ENCODE measurements at regions not wholly inside any gene's neighbourhood (a gene's known extent, or its start where the extent isn't known, plus 50 kb on each side); places are given as distances from the start of the nearest gene placed in this dataset.
A peak's percentile ranks its signal among the peaks of the same experiment; 100 is the strongest.
"Not testable (repeated sequence)": the region's sequence is repeated elsewhere in the genome, so short reads cannot be mapped to it uniquely, and the experiment has no call there.

DNA sequence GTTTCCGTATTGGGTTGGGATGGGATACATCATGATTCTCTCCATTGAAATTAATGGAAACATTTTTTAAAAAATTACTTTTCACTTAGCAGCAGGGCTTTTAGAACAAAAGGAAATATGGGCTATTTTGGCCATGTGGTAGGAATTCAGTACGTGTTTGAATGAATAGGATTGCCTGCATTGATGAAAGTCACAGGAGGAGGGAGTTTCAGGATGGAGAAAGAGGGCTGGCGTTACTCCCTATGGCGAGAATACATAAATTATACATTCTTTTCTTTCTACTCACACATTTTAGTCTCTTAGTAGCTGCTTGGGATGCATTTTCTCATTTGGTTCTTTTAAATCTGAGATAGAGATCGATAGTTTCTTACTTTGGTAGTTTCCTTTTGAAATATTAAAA lies 100.3 kb upstream of the PDHA1 start:
- no peak for DNase-seq

DNA sequence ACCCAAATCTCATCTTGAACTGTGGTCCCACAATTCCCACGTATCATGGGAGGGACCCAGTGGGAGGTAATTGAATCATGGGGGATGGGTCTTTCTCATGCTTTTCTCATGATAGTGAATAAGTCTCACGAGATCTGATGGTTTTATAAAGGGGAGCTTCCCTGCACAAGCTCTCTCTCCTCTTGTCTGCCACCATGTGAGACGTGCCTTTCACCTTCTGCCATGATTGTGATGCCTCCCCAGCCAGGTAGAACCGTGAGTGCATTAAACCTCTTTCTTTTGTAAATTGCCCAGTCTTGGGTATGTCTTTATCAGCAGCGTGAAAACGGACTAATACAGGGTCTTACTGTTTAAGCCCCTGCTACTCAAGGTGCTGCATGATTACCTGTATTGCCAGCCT lies 98.8 kb upstream of the PDHA1 start:
- not testable (repeated sequence) for DNase-seq

DNA sequence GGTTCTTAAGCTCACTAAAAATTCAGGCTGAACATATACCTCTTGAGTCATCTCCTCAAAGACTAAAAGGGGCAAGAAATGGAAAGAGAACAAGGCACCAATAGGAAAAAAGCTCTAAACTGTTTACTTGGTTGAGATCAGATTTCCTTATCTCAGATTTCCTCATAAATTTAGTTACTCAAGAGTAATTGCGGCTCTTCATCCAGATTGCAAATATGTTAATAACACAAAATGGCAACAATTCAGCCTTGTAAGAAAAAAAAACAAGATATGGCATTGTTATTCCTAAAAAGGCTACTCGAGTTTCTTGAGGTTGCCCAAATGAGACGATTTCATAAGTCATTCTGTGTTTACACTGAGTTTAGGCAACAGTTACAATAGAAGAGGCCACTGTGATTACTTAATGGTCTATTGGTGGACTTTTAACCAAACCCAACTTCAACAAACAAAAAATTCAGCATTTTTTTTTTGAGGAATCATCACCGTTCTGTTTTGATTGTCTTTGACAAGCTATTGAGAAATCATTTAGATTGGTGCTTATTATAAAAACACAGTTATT lies 97.9 kb upstream of the PDHA1 start:
- DNase-seq, result no peak

DNA sequence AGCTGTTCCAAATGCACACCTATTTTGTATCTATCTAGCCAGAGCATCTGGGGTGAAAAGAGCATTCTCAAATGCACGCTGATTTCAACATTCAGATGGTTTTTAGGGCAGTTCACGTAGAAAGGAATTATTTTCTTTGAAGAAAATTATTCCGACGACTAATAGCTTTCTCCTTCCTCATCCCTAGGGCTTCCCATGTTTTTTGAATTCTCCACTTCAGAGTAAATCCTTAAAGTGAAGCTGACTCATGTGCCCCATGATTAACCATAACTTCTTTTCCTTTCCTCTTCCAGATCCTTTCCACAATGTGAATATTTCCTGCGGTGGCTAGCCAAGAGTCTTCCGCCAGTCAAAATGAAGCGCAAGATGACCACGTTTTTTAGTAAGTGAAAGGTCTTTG lies 86.7 kb upstream of the PDHA1 start:
- DNase-seq, result no peak

DNA sequence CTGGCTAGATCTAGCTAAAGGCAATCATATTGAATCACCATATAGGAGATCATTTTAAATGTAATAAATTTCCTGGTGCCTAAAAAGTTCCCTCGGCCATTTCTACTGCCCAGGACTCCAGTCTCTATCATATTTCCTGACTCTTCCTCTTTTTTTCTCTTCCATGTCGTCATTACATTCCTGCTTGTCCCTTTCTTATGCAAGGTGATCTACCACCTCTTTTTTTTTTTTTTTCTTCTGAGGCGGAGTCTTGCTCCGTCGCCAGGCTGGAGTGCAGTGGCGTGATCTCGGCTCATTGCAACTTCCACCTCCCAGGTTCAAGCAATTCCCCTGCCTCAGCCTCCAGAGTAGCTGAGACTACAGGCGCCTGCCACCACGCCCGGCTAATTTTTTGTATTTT lies 82.7 kb upstream of the PDHA1 start:
- DNase-seq, result not testable (repeated sequence)

DNA sequence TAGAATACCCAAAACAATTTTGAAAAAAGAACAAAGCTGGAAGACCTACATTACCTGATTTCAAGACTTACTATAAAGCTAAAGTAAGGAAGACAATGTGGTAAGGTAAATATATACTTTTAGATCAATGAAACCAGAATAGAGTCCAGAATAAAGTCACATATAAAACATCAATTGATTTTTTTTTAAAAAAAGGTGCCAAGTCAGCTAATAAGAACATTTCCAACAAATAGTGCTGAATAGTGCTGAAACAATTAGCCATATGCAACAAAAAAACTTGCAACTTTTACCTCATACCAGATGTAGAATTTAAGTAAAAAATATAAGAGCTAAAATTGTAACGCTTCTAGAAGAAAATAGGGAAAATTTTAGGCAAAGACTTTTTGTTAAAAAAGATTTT lies 73.0 kb upstream of the PDHA1 start:
- no peak for DNase-seq

DNA sequence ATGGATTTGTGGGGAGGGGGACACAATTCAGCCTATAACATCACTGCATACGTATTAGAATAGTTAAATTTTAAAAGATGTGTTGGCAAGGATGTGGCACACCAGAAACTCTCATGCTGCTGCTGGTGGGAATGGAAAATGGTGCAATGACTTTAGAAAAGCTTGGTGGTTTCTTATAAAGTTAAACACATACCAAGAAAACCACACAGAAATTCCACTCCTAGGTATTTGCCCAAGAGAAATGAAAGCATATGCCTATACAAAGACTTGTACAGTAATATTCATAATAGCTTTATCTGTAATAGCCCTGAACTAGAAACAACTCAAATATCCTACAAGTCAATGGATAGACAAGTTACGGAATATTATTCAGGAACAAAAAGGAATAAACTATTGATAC lies 71.3 kb upstream of the PDHA1 start:
- no peak for DNase-seq

DNA sequence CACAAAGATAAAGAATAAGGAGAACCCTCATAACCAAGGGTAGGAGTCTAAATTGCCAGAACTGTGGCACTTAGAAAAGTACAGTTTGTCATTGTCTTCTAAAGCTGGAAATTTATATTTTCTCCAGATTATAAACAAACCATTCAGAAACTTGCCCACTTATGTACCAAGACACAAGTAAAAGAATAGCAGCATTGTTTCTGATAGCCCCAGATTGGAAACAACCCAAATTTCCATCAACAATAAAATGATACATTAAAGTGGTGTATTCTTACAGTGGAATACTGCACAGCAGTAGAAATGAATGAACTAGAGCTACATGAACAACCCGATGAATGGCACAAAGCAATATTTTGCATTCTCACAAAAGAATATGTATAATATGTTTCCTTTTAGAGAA lies 63.1 kb upstream of the PDHA1 start:
- DNase-seq, result no peak

DNA sequence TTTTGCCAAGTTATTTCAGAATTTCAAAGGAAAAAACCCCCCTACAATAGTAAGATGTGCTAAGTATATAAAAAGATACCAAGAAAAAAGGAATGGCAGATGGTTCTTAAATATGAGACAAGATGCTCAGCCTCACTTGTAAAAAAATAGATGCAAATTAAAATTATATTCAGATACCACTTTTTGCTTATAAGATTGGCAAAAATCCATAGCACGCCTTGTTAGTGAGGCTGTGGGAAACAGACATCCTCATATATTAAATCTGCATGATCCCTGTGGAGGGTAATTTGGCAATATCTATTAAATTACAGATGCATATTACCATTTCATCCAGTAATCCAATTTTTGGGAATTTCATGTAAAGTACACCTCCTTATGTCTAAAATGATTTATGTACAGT lies 62.5 kb upstream of the PDHA1 start:
- no peak for DNase-seq

DNA sequence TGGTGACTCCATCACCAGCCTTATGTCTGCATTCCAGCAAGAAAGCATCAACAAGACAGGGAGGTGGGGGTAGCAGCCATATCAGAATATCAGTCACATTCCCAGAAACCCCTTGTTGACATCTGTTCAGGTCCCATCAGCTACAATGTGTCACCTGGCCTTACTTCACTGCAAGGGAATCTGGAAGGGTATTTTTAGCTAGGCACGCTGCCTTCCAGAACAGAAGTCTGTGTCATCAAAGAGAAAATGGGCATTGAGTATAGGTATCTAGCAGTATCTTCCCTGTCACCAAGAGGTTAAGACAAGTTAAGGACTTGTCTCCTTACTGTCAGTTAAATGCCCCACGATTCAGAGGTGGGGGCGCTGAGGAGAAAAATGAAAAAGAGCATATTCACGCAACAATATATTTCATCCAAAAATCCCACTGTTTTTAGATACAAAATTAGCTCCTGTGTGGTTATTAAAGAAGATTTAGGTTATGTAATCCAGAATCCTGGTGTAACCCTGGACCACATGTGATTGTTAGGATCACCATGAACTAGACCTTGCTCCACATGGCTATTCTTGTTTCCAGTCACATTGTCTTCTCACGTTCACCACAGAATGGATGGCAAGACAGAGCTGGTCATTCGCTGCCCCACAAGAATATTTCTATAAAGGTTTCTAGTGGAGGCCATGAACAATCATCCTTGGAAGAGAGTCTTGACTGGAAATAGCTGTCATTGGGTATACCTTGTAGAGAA lies 60.0 kb upstream of the PDHA1 start:
- DNase-seq, result no peak

DNA sequence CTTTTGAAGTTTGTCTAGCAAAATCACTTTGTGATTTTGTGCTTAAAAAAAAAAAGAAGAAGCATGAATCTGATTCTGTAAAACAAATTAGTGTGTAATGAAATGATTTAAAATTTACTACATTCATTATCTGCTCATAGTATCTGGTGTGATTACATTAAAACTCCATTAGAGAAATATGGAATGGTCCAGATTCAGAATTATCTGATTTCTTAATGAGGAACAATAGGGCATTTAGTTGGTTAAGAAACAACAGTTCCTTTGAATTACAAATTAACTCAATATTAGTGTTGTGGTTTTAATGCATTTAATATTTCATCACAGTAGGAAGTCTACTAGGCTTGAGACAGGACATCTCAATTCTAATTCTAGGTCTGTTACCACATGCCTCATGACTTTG lies 57.9 kb upstream of the PDHA1 start:
- DNase-seq, result no peak

DNA sequence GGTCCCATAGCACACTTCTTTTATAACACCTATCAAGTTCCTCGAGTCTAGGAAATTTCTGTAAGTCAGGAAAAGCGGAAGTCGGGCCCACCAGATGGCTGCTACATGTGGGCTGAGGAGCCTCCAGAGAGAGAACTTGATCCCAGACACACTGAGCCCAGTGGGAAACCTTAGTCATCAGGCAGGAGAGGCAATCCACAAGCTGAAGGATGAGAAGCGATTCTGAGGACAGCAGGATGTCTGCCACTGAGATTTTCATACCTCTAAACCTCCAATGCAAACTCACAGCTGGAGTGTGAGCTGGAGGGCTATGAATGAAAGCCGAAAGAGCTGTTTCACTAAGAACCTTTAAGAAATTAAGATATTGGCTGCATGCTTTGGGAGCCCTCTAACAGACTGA lies 52.6 kb upstream of the PDHA1 start:
- peak; percentile 13 for DNase-seq

DNA sequence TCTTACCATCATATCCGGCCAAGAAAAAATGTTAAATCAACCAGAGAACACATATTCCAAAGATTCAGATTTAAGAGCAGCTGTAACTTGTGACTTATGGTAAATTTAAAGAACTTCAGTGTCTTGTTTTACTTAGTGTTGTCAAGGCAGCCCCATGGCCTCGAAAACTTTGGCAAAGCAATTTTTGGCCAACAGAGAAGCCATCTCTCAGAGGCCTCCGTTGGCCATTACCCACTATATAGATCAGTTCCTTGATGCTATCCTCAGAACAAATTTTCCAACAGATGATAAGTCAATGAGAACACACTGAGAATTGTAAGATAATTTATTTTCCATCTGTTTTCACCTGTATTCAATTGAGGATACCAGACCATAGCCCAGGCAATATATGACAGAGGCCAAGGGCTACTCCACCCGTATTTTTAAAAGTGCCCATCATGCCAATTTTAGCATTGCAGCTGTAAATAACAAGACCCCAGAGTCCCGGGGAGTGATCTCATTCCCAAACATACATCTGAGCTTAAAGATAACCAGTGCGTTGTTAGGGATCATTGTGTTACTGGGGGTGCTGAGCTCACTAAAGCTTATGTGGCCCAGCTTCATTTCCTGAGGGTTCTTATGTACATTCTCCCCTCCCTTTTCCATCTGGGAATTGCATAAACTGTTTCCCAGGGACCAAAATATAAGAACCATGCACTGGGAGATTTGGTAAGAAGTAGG lies 50.0 kb upstream of the PDHA1 start:
- no peak for DNase-seq

All from DMS 273 treated with DMSO at 0.1 percent for 48 hours (cell line).